ENCODE measurements at regions not wholly inside any gene's neighbourhood (a gene's known extent, or its start where the extent isn't known, plus 50 kb on each side); places are given as distances from the start of the nearest gene placed in this dataset.

GRCh38 chr18:73948084-73948483, 199.6 kb downstream of the FBXO15 start (continued):
- TF ChIP-seq CTCF (IDR thresholded peaks at IDR 0.05; ENCODE audit: low read depth, low read length, missing input control) (no peak), HNF4A (conservative IDR thresholded peaks at IDR 0.05) (no peak), MAX (IDR thresholded peaks at IDR 0.05) (no peak), FOXA1 (IDR thresholded peaks at IDR 0.05) (no peak), EGR1 (IDR thresholded peaks at IDR 0.05; ENCODE audit: low read depth in 2 of 2) (no peak)

GRCh38 chr18:73947180-73947921, 200.3 kb downstream of the FBXO15 start:
- Histone ChIP-seq H3K4me1 (ENCODE audit: control insufficient read depth in 4 of 4, insufficient read depth in 4 of 4, low read length in 3 of 4) (no peaks in the 10 kb centered on the region), H3K27me3 (ENCODE audit: control insufficient read depth in 4 of 4, insufficient read depth in 4 of 4, low read length in 3 of 4) (no peaks in the 10 kb centered on the region), H3K9me3 (ENCODE audit: control insufficient read depth in 4 of 4, low read length in 3 of 4) (peaks cover 0 to 2% (median 0%) of the 10 kb centered on the region in 4 donors), H3K4me3 (ENCODE audit: low read depth in 1 of 3, low read length in 3 of 3) (no peak overlapping the region), H3K27ac (ENCODE audit: low read depth in 1 of 2, low read length in 2 of 2) (no peak overlapping the region), H3K36me3 (ENCODE audit: control insufficient read depth in 4 of 4, insufficient read depth in 3 of 4, low read depth in 1 of 4, low read length in 3 of 4) (no peaks in the 10 kb centered on the region), H3K9ac (ENCODE audit: low read depth in 1 of 2, low read length in 2 of 2) (no peak overlapping the region)
- TF ChIP-seq HNF4A (conservative IDR thresholded peaks at IDR 0.05) (no peak), RAD21 (IDR thresholded peaks at IDR 0.05) (no peak), RXRA (IDR thresholded peaks at IDR 0.05) (no peak), FOXA2 (IDR thresholded peaks at IDR 0.05) (no peak), SP1 (IDR thresholded peaks at IDR 0.05) (no peak), FOXA1 (IDR thresholded peaks at IDR 0.05) (no peak), GABPA (IDR thresholded peaks at IDR 0.05 in 1 of 2, conservative IDR thresholded peaks at IDR 0.05 in 1 of 2) (no peak), MAX (IDR thresholded peaks at IDR 0.05) (no peak), YY1 (IDR thresholded peaks at IDR 0.05) (no peak), HNF4G (IDR thresholded peaks at IDR 0.05) (no peak), EGR1 (IDR thresholded peaks at IDR 0.05; ENCODE audit: low read depth in 2 of 2) (no peak), NR2F2 (IDR thresholded peaks at IDR 0.05) (no peak), JUND (IDR thresholded peaks at IDR 0.05) (no peak), CTCF (IDR thresholded peaks at IDR 0.05; ENCODE audit: low read depth, low read length, missing input control) (no peak), TAF1 (conservative IDR thresholded peaks at IDR 0.05) (no peak)
- TF ChIP-seq, protein P1, sequence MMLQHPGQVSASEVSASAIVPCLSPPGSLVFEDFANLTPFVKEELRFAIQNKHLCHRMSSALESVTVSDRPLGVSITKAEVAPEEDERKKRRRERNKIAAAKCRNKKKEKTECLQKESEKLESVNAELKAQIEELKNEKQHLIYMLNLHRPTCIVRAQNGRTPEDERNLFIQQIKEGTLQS (IDR thresholded peaks at IDR 0.05), result no peak
- TF ChIP-seq, protein P2, sequence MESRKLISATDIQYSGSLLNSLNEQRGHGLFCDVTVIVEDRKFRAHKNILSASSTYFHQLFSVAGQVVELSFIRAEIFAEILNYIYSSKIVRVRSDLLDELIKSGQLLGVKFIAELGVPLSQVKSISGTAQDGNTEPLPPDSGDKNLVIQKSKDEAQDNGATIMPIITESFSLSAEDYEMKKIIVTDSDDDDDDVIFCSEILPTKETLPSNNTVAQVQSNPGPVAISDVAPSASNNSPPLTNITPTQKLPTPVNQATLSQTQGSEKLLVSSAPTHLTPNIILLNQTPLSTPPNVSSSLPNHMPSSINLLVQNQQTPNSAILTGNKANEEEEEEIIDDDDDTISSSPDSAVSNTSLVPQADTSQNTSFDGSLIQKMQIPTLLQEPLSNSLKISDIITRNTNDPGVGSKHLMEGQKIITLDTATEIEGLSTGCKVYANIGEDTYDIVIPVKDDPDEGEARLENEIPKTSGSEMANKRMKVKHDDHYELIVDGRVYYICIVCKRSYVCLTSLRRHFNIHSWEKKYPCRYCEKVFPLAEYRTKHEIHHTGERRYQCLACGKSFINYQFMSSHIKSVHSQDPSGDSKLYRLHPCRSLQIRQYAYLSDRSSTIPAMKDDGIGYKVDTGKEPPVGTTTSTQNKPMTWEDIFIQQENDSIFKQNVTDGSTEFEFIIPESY (IDR thresholded peaks at IDR 0.05), result no peak
- TF ChIP-seq, protein P3, sequence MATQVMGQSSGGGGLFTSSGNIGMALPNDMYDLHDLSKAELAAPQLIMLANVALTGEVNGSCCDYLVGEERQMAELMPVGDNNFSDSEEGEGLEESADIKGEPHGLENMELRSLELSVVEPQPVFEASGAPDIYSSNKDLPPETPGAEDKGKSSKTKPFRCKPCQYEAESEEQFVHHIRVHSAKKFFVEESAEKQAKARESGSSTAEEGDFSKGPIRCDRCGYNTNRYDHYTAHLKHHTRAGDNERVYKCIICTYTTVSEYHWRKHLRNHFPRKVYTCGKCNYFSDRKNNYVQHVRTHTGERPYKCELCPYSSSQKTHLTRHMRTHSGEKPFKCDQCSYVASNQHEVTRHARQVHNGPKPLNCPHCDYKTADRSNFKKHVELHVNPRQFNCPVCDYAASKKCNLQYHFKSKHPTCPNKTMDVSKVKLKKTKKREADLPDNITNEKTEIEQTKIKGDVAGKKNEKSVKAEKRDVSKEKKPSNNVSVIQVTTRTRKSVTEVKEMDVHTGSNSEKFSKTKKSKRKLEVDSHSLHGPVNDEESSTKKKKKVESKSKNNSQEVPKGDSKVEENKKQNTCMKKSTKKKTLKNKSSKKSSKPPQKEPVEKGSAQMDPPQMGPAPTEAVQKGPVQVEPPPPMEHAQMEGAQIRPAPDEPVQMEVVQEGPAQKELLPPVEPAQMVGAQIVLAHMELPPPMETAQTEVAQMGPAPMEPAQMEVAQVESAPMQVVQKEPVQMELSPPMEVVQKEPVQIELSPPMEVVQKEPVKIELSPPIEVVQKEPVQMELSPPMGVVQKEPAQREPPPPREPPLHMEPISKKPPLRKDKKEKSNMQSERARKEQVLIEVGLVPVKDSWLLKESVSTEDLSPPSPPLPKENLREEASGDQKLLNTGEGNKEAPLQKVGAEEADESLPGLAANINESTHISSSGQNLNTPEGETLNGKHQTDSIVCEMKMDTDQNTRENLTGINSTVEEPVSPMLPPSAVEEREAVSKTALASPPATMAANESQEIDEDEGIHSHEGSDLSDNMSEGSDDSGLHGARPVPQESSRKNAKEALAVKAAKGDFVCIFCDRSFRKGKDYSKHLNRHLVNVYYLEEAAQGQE (IDR thresholded peaks at IDR 0.05), result no peak
- WGBS, result 84% methylated on average over 6 of the region's 6 CpGs
- DNase-seq (ENCODE audit: low spot score), result no peak

Measured in liver (tissue), 8 donors.